Right renal pelvis (tissue), 4 donors: ENCODE measurements at regions not wholly inside any gene's neighbourhood (a gene's known extent, or its start where the extent isn't known, plus 50 kb on each side); places are given as distances from the start of the nearest gene placed in this dataset.

ENCODE experiments used
- DNase-seq, 4 donors: peaks; one replicate each; pipeline ENCODE4 v3.0.0-alpha.2; 2013; ENCODE audit warnings: low read depth in 4 of 4, low spot score in 3 of 4, missing footprints in 1 of 4

- DNase-seq: no peak
These were observed 295.8 kb downstream of the BCKDHB start for GRCh38 chr6:80402266-80402665.
